ENCODE measurements at regions not wholly inside any gene's neighbourhood (a gene's known extent, or its start where the extent isn't known, plus 50 kb on each side); places are given as distances from the start of the nearest gene placed in this dataset.

DNA sequence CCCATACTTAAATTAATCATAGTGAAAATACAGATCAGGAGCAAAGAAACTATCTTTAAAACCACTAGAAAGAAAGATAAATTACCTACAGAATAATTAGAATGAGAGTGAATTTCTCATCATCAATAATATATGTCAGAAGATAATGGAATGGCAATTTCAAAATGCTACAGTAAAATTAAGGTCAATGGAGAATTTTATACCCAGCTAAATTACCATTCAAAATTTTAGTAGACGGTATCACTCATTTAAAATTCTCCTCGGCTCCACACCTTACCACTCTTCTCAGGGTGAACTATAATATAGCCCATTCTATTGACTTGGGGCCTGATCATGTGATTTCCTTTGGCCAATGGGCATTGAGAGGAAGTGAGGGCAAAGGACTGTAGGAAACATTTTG is 192.5 kb upstream of the TCERG1L start:
- intact Hi-C loops (cut with micrococcal nuclease; ENCODE audit: unreplicated experiment) = no loop called here
- Histone ChIP-seq H3K4me1 (no peaks in the 10 kb centered on the region), H3K4me3 (ENCODE audit: low read depth, low read length) (no peak overlapping the region), H3K9me3 (peaks cover 9% of the 10 kb centered on the region), H3K27me3 (replicated peaks; ENCODE audit: control insufficient read depth, insufficient read depth, low read length) (no peaks in the 10 kb centered on the region), H3K36me3 (ENCODE audit: control insufficient read depth, insufficient read depth, low read length) (no peaks in the 10 kb centered on the region)
- H3K27ac Mint-ChIP-seq (ENCODE audit: unreplicated experiment) = no peak overlapping the region
- H3K4me1 Mint-ChIP-seq (ENCODE audit: low read depth, unreplicated experiment) = no peaks in the 10 kb centered on the region
- no peaks in the 10 kb centered on the region for H3K27me3 Mint-ChIP-seq (ENCODE audit: insufficient read depth, unreplicated experiment)
- H3K36me3 Mint-ChIP-seq (ENCODE audit: insufficient read depth, unreplicated experiment) = no peaks in the 10 kb centered on the region
- CTCF ChIA-PET = no interaction called here
- H3K4me3 Mint-ChIP-seq (ENCODE audit: unreplicated experiment) = no peak overlapping the region
- TF ChIP-seq, protein P1, sequence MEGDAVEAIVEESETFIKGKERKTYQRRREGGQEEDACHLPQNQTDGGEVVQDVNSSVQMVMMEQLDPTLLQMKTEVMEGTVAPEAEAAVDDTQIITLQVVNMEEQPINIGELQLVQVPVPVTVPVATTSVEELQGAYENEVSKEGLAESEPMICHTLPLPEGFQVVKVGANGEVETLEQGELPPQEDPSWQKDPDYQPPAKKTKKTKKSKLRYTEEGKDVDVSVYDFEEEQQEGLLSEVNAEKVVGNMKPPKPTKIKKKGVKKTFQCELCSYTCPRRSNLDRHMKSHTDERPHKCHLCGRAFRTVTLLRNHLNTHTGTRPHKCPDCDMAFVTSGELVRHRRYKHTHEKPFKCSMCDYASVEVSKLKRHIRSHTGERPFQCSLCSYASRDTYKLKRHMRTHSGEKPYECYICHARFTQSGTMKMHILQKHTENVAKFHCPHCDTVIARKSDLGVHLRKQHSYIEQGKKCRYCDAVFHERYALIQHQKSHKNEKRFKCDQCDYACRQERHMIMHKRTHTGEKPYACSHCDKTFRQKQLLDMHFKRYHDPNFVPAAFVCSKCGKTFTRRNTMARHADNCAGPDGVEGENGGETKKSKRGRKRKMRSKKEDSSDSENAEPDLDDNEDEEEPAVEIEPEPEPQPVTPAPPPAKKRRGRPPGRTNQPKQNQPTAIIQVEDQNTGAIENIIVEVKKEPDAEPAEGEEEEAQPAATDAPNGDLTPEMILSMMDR (IDR thresholded peaks at IDR 0.05; ENCODE audit: insufficient read depth in 1 of 2, low read depth in 1 of 2, low read length in 1 of 2, severe bottlenecking in 1 of 2, unreplicated experiment in 1 of 2) = no peak
- POLR2A ChIA-PET = no interaction called here
- DNase-seq = no peak
- no TSS peak for BruUV-seq (replicated peaks)
- H3K9me3 Mint-ChIP-seq (ENCODE audit: unreplicated experiment) = peaks cover 39% of the 10 kb centered on the region

DNA sequence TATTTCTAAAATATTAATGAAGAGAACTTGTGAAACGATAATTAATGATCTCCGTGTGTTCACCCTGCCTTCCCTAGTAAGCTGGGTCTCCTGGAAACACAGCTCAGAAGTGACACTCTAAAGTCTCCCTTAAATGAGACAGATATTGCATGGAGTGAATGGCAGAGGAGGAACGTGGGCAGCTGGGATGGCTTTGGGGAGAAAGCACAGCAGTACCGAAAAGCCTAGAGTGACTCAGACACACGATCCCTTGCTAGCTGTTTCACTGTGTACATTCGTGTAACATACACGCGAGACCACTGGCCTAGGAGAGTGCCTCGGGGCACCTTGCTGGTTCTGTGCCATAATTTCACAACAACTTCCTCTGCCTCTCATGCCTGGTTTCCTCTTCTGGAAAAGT is 199.9 kb upstream of the TCERG1L start:
- Histone ChIP-seq H3K36me3 (ENCODE audit: control insufficient read depth, insufficient read depth, low read length) (no peaks in the 10 kb centered on the region), H3K4me3 (ENCODE audit: low read depth, low read length) (no peak overlapping the region), H3K27me3 (replicated peaks; ENCODE audit: control insufficient read depth, insufficient read depth, low read length) (no peaks in the 10 kb centered on the region), H3K9me3 (no peaks in the 10 kb centered on the region), H3K4me1 (no peaks in the 10 kb centered on the region)
- ChIA-PET POLR2A (no interaction called here), CTCF (no interaction called here)
- no peaks in the 10 kb centered on the region for H3K27me3 Mint-ChIP-seq (ENCODE audit: insufficient read depth, unreplicated experiment)
- no TSS peak for BruUV-seq (replicated peaks)
- no peak overlapping the region for H3K4me3 Mint-ChIP-seq (ENCODE audit: unreplicated experiment)
- no peaks in the 10 kb centered on the region for H3K36me3 Mint-ChIP-seq (ENCODE audit: insufficient read depth, unreplicated experiment)
- no peak overlapping the region for H3K27ac Mint-ChIP-seq (ENCODE audit: unreplicated experiment)
- TF ChIP-seq, protein P1 (IDR thresholded peaks at IDR 0.05; ENCODE audit: insufficient read depth in 1 of 2, low read depth in 1 of 2, low read length in 1 of 2, severe bottlenecking in 1 of 2, unreplicated experiment in 1 of 2) = no peak
- DNase-seq = no peak
- intact Hi-C loops (cut with micrococcal nuclease; ENCODE audit: unreplicated experiment) = no loop called here
- no peaks in the 10 kb centered on the region for H3K4me1 Mint-ChIP-seq (ENCODE audit: low read depth, unreplicated experiment)
- peaks cover 19% of the 10 kb centered on the region for H3K9me3 Mint-ChIP-seq (ENCODE audit: unreplicated experiment)

- no peaks in the 10 kb centered on the region for H3K36me3 Mint-ChIP-seq (ENCODE audit: insufficient read depth, unreplicated experiment)
- no peaks in the 10 kb centered on the region for H3K27me3 ChIP-seq (replicated peaks; ENCODE audit: control insufficient read depth, insufficient read depth, low read length)
- H3K9me3 Mint-ChIP-seq (ENCODE audit: unreplicated experiment) = peaks cover 11% of the 10 kb centered on the region
- no peaks in the 10 kb centered on the region for H3K9me3 ChIP-seq
- DNase-seq = no peak
- ChIA-PET POLR2A (no interaction called here), CTCF (no interaction called here)
- BruUV-seq (replicated peaks) = no TSS peak
- intact Hi-C loops (cut with micrococcal nuclease; ENCODE audit: unreplicated experiment) = no loop called here
- H3K27me3 Mint-ChIP-seq (ENCODE audit: insufficient read depth, unreplicated experiment) = peaks cover 6% of the 10 kb centered on the region
- no peaks in the 10 kb centered on the region for H3K4me1 ChIP-seq
- no peak overlapping the region for H3K4me3 Mint-ChIP-seq (ENCODE audit: unreplicated experiment)
- H3K4me3 ChIP-seq (ENCODE audit: low read depth, low read length) = no peak overlapping the region
- H3K27ac Mint-ChIP-seq (ENCODE audit: unreplicated experiment) = no peak overlapping the region
- H3K4me1 Mint-ChIP-seq (ENCODE audit: low read depth, unreplicated experiment) = no peaks in the 10 kb centered on the region
- TF ChIP-seq, protein P1 (IDR thresholded peaks at IDR 0.05; ENCODE audit: insufficient read depth in 1 of 2, low read depth in 1 of 2, low read length in 1 of 2, severe bottlenecking in 1 of 2, unreplicated experiment in 1 of 2) = no peak
- no peaks in the 10 kb centered on the region for H3K36me3 ChIP-seq (ENCODE audit: control insufficient read depth, insufficient read depth, low read length)
Measured at GRCh38 chr10:131512852-131513251, 201.3 kb upstream of the TCERG1L start.

Measured in Caco-2 (cell line).